ENCODE measurements at regions not wholly inside any gene's neighbourhood (a gene's known extent, or its start where the extent isn't known, plus 50 kb on each side); places are given as distances from the start of the nearest gene placed in this dataset.

- TF ChIP-seq CTCF (IDR thresholded peaks at IDR 0.05; ENCODE audit: low read depth, low read length, missing control alignments): no peak
- H3K4me3 ChIP-seq (replicated peaks; ENCODE audit: low read depth, low read length): no peak overlapping the region
- peak; percentile 26 for DNase-seq (ENCODE audit: extremely low read depth, low read depth)
Observed at GRCh38 chr15:70339571-70340493, 242.1 kb upstream of the TLE3 start.

- no peak for TF ChIP-seq CTCF (IDR thresholded peaks at IDR 0.05; ENCODE audit: low read depth, low read length, missing control alignments)
- no peak for DNase-seq (ENCODE audit: extremely low read depth, low read depth)
- H3K4me3 ChIP-seq (replicated peaks; ENCODE audit: low read depth, low read length): no peak overlapping the region
Observed at GRCh38 chr15:70337277-70338186, 239.8 kb upstream of the TLE3 start.

GRCh38 chr15:70336425-70337009 is 238.8 kb upstream of the TLE3 start:
- TF ChIP-seq CTCF (IDR thresholded peaks at IDR 0.05; ENCODE audit: low read depth, low read length, missing control alignments): no peak
- no peak overlapping the region for H3K4me3 ChIP-seq (replicated peaks; ENCODE audit: low read depth, low read length)
- DNase-seq (ENCODE audit: extremely low read depth, low read depth): no peak

GRCh38 chr15:70334286-70334685 is 236.6 kb upstream of the TLE3 start:
- TF ChIP-seq CTCF (IDR thresholded peaks at IDR 0.05; ENCODE audit: low read depth, low read length, missing control alignments): no peak
- no peak overlapping the region for H3K4me3 ChIP-seq (replicated peaks; ENCODE audit: low read depth, low read length)
- DNase-seq (ENCODE audit: extremely low read depth, low read depth): no peak

- H3K4me3 ChIP-seq (replicated peaks; ENCODE audit: low read depth, low read length): no peak overlapping the region
- no peak for DNase-seq (ENCODE audit: extremely low read depth, low read depth)
- no peak for TF ChIP-seq CTCF (IDR thresholded peaks at IDR 0.05; ENCODE audit: low read depth, low read length, missing control alignments)
Observed at GRCh38 chr15:70329179-70329578, 231.5 kb upstream of the TLE3 start.

- no peak for TF ChIP-seq CTCF (IDR thresholded peaks at IDR 0.05; ENCODE audit: low read depth, low read length, missing control alignments)
- no peak overlapping the region for H3K4me3 ChIP-seq (replicated peaks; ENCODE audit: low read depth, low read length)
- no peak for DNase-seq (ENCODE audit: extremely low read depth, low read depth)
Observed at GRCh38 chr15:70328679-70329115, 231.0 kb upstream of the TLE3 start.
